Sigmoid colon (tissue), 6 donors: ENCODE measurements at regions not wholly inside any gene's neighbourhood (a gene's known extent, or its start where the extent isn't known, plus 50 kb on each side); places are given as distances from the start of the nearest gene placed in this dataset.

Experiments
- DNase-seq: peaks from one replicate; pipeline ENCODE4 v3.0.0-alpha.2; 2019
- H3K27ac ChIP-seq, 4 donors: fragments of 200-600 bp; sonication (generic); one replicate each; pipeline ENCODE4 v1.5.1; 2016 to 2019; ENCODE audit warnings: mild to moderate bottlenecking in 1 of 4
- H3K27me3 ChIP-seq, 3 donors: fragments of 200-600 bp; sonication (generic); one replicate each; pipeline ENCODE4 v1.5.1; 2019; ENCODE audit warnings: mild to moderate bottlenecking in 1 of 3
- H3K36me3 ChIP-seq, 4 donors: fragments of 200-600 bp; sonication (generic); one replicate each; pipeline ENCODE4 v1.5.1; 2016 to 2019
- H3K4me1 ChIP-seq, 4 donors: fragments of 200-600 bp; sonication (generic); one replicate each; pipeline ENCODE4 v1.5.1; 2017 to 2019
- H3K4me3 ChIP-seq, 4 donors: fragments of 200-600 bp; sonication (generic); one replicate each; pipeline ENCODE4 v1.5.1; 2017 to 2019; ENCODE audit warnings: mild to moderate bottlenecking in 2 of 4, moderate library complexity in 1 of 4
- H3K9me3 ChIP-seq, 4 donors: fragments of 200-600 bp in 3 of 4; sonication (generic) in 3 of 4; one replicate each; pipeline versions ENCODE4 v1.5.1 to v1.6.1; 2013 to 2019
- CTCF ChIP-seq, 4 experiments: fragments of 450-650 bp in 3 of 4; fragments of 200-600 bp in 1 of 4; IDR thresholded peaks; one replicate each; pipeline ENCODE4 v1.5.1; 2016 to 2019; ENCODE audit warnings: antibody characterized with exemption in 4 of 4, mild to moderate bottlenecking in 3 of 4, moderate library complexity in 2 of 4
- EP300 ChIP-seq, 4 donors: sonication (generic); formaldehyde crosslinking; IDR thresholded peaks; one replicate each; pipeline ENCODE4 v1.6.1; 2017; ENCODE audit warnings: antibody characterized with exemption in 4 of 4
- POLR2A ChIP-seq, 2 donors: fragments of 450-650 bp; IDR thresholded peaks; one replicate each; pipeline ENCODE4 v1.6.1; 2016; ENCODE audit warnings: antibody characterized with exemption in 2 of 2, mild to moderate bottlenecking in 2 of 2, moderate library complexity in 2 of 2
- POLR2AphosphoS5 ChIP-seq, 4 donors: sonication (generic); formaldehyde crosslinking; IDR thresholded peaks; one replicate each; pipeline ENCODE4 v1.6.1; 2017; ENCODE audit warnings: antibody characterized with exemption in 4 of 4
- WGBS, 2 donors: extraction: QIAGEN DNeasy Blood & Tissue Kit; methylation state at CpG; one replicate each; pipeline ENCODE4 v1.1.7; 2013; 5-methylcytosine and 5-hydroxymethylcytosine counted together
- intact Hi-C: fragments of 100-400 bp; cut with DNase I; formaldehyde crosslinking; loops from one replicate; pipeline ENCODE4 v1.15.1; 2023
- donor health status: healthy with polysubstance abuse.
- donor health status: healthy.

- WGBS, 2 donors, result 54 to 78% methylated on average over 1 of the region's 1 CpG
- intact Hi-C loops, result no loop called here
Measured at GRCh38 chr5:144857454-144857853, 686.8 kb downstream of the KCTD16 start.

GRCh38 chr5:144844086-144844485, 673.4 kb downstream of the KCTD16 start:
- TF ChIP-seq POLR2A (IDR thresholded peaks at IDR 0.05), result no peak
- no peak for TF ChIP-seq EP300 (IDR thresholded peaks at IDR 0.05)
- no peak for TF ChIP-seq POLR2AphosphoS5 (IDR thresholded peaks at IDR 0.05)
- TF ChIP-seq CTCF (IDR thresholded peaks at IDR 0.05), result no peak
- Histone ChIP-seq H3K36me3 (no peaks in the 10 kb centered on the region), H3K4me1 (no peaks in the 10 kb centered on the region), H3K27ac (no peak overlapping the region), H3K27me3 (no peaks in the 10 kb centered on the region), H3K4me3 (no peak overlapping the region), H3K9me3 (no peaks in the 10 kb centered on the region)
- 95 to 98% methylated on average over 2 of the region's 2 CpGs for WGBS, 2 donors
- intact Hi-C loops, result no loop called here
- DNase-seq, result no peak

More at GRCh38 chr5:144857454-144857853, 686.8 kb downstream of the KCTD16 start:
- Histone ChIP-seq H3K4me3 (no peak overlapping the region), H3K4me1 (no peaks in the 10 kb centered on the region), H3K9me3 (no peaks in the 10 kb centered on the region), H3K27me3 (no peaks in the 10 kb centered on the region), H3K36me3 (no peaks in the 10 kb centered on the region), H3K27ac (no peak overlapping the region)
- TF ChIP-seq POLR2AphosphoS5 (IDR thresholded peaks at IDR 0.05) (no peak), POLR2A (IDR thresholded peaks at IDR 0.05) (no peak), EP300 (IDR thresholded peaks at IDR 0.05) (no peak), CTCF (IDR thresholded peaks at IDR 0.05) (no peak)
- no peak for DNase-seq

- intact Hi-C loops, result no loop called here
- Histone ChIP-seq H3K36me3 (no peaks in the 10 kb centered on the region), H3K4me1 (no peaks in the 10 kb centered on the region), H3K9me3 (no peaks in the 10 kb centered on the region), H3K27ac (no peak overlapping the region), H3K27me3 (no peaks in the 10 kb centered on the region), H3K4me3 (no peak overlapping the region)
- no peak for DNase-seq
- no peak for TF ChIP-seq POLR2A (IDR thresholded peaks at IDR 0.05)
- no peak for TF ChIP-seq POLR2AphosphoS5 (IDR thresholded peaks at IDR 0.05)
- TF ChIP-seq CTCF (IDR thresholded peaks at IDR 0.05), result no peak
- no peak for TF ChIP-seq EP300 (IDR thresholded peaks at IDR 0.05)
Measured at GRCh38 chr5:144832416-144832815, 661.7 kb downstream of the KCTD16 start.

GRCh38 chr5:144831650-144832049, 661.0 kb downstream of the KCTD16 start:
- Histone ChIP-seq H3K4me3 (no peak overlapping the region), H3K4me1 (no peaks in the 10 kb centered on the region), H3K27me3 (no peaks in the 10 kb centered on the region), H3K9me3 (no peaks in the 10 kb centered on the region), H3K36me3 (no peaks in the 10 kb centered on the region), H3K27ac (no peak overlapping the region)
- DNase-seq, result no peak
- intact Hi-C loops, result no loop called here
- no peak for TF ChIP-seq EP300 (IDR thresholded peaks at IDR 0.05)
- TF ChIP-seq CTCF (IDR thresholded peaks at IDR 0.05), result no peak
- no peak for TF ChIP-seq POLR2A (IDR thresholded peaks at IDR 0.05)
- TF ChIP-seq POLR2AphosphoS5 (IDR thresholded peaks at IDR 0.05), result no peak
- WGBS, 2 donors, result 82 to 94% methylated on average over 1 of the region's 1 CpG

GRCh38 chr5:144822503-144822902, 651.8 kb downstream of the KCTD16 start:
- no peak for DNase-seq
- H3K27ac ChIP-seq, result no peak overlapping the region
- intact Hi-C loops, result no loop called here
- H3K27me3 ChIP-seq, result no peaks in the 10 kb centered on the region
- no peaks in the 10 kb centered on the region for H3K36me3 ChIP-seq
- no peak for TF ChIP-seq EP300 (IDR thresholded peaks at IDR 0.05)
- TF ChIP-seq POLR2A (IDR thresholded peaks at IDR 0.05), result no peak
- TF ChIP-seq POLR2AphosphoS5 (IDR thresholded peaks at IDR 0.05), result no peak
- no peak for TF ChIP-seq CTCF (IDR thresholded peaks at IDR 0.05)
- H3K4me3 ChIP-seq, result no peak overlapping the region
- no peaks in the 10 kb centered on the region for H3K9me3 ChIP-seq
- 7 to 49% methylated on average over 2 of the region's 2 CpGs for WGBS, 2 donors
- no peaks in the 10 kb centered on the region for H3K4me1 ChIP-seq
